Forelimb muscle (tissue), 1 donor: ENCODE measurements at regions not wholly inside any gene's neighbourhood (a gene's known extent, or its start where the extent isn't known, plus 50 kb on each side); places are given as distances from the start of the nearest gene placed in this dataset.
A peak's percentile ranks its signal among the peaks of the same experiment; 100 is the strongest.

Source experiments
- DNase-seq: peaks from one replicate; pipeline ENCODE4 v3.0.0-alpha.2; 2013; ENCODE audit warnings: low read depth

DNA sequence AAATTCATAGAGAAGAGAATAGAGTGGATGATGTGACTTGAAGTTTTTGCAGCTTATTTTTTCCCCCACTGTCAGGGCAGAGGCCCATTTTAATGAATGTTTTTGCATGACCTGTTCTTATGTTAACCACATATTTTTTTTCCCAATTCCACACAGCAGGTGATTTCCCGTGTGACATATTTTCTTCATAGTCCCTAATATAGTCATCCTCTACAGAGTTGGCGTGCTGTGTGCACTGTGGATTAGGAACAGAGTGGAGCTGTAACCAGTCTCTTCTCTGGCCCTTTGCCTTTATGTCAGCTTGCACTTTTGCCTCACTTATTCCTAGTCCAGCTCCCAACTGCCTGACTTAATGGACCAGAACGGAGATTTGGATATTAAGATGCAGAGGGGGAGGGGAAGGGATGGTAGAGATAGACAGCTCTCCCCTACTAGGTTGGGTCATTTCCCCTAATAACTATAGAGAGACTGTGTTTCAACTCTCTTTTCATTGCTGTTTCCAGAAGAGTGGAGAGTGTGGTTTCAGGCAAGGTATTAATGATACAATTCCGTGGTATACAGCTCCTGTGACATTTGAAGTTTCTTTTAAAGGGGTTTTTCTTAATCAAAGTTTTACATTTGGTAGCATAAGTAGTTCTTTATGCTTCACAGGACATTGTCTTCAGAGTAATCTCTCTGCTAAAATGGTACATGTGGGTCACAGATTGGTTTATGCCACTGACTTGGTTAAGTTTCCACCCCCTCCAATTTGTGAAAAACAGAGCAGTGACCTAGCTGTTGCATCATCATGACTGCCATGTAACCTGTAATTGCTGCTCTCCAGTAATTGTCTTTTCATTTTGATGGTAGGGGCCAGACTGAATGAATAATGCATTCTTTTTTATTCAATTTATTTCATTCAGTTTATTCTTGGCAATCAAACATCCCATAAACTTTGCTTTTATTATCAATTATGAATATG lies 161.3 kb downstream of the HAUS1 start:
- no peak for DNase-seq

DNA sequence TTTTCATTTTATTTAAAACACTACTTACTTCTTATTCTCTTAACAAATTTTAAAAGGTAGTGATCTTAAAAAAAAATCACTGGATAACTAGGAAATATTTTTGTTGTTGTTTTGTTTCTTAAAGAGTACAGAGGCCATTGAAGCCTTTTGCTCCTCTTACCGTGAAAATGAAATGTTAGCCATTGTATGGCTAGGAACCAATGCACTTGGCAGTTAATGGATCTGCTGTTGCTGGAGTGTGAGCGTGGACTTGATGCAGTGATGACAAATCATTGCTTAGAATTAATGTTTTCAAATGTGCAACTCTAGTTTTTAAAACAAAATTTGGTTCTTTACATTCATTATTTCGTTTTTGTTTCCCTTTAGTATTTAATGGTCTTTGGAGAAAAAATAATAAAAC lies 162.3 kb downstream of the HAUS1 start:
- no peak for DNase-seq

DNA sequence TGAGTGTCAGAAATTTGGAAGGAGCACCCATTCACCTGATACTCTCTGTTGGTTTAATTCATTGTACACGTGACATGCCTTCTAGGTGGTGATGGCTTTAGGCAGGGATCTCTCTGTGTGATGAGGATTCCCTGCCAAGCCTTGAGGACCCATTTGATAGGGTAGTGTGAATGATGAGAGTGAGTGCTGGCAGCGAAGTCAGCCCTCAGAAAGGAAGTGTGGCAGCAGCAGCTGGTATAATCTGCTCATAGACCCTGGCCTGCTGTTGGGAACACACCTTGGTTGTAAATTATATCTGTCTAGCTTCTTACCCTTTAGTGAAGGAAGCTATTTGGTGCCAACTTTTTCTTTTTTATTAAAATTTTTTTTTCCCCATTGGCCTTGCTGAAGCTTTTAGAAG lies 164.5 kb downstream of the HAUS1 start:
- DNase-seq = no peak

DNA sequence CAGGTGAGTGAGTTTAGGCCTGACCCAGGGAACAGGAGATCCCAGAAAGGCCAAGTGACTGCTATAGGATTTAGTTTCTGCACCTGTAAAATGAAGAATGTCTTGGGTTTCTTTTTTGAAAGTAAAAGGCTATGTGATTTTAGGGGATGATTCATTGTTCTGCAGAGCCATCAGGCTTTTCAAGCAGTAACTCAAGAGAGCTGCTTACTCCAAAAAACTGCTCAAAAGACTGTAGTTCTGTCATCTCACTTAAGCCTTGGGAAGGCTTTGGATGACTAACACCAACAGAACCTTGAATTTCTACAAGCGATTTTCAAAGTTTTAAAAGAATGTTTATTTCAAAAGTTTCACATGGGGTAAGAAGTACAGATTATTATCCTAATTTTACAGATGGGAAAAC lies 165.1 kb downstream of the HAUS1 start:
- DNase-seq = no peak

DNA sequence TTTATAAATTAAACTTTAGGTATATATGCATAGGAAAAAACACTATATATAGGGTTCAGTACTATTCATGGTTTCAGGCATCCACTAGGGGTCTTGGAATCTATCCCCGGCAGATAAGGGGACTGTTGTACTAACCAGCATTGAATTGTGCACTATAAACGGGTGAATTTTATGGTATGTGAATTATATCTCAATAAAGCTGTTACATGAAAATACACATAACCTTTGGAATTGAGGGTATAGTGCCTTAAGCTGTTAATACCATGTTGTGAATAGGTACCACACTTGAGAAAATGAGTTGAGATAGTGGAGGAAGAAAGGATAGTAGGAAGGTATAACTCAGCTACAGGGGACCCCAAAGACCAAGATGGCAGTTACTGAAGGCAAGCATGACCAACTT lies 167.3 kb downstream of the HAUS1 start:
- no peak for DNase-seq

DNA sequence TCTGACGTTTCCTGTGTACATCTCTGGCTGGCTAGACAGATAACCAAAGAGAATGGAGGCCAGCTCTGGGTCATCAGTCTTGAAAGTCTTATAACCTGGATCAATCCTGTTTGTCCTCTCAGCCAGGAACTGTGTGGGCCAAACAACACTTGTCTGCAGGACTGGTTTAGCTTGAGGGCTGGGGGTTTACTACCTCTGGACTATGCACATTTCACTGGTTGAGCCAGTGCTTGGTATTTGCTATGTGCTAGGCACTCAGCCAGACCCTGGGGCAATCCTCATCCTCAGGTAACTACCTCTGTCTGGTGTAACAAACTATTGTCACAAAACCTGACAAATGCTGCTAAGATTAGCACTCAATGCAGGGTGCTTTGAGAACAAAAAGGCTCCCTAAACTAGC lies 169.7 kb downstream of the HAUS1 start:
- no peak for DNase-seq

DNA sequence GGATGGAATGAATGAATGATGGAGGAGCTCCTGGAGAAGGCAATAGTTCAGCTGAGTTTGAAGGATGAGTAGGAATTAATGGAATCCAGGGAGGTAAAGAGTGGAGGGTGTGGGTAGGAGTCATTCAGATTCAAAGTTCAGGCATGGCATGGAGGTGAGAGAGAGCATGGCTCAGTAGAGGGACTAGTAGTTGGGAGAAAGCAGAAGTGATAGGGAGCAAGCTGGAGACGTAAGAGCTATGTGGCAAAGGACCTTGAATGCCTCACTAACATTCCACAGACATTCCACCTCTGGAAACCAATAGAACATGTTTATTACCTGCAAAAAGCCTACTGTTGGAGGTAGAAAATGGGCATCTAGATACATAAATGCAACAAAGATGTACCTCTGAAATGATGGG lies 170.1 kb downstream of the HAUS1 start:
- DNase-seq = no peak

DNA sequence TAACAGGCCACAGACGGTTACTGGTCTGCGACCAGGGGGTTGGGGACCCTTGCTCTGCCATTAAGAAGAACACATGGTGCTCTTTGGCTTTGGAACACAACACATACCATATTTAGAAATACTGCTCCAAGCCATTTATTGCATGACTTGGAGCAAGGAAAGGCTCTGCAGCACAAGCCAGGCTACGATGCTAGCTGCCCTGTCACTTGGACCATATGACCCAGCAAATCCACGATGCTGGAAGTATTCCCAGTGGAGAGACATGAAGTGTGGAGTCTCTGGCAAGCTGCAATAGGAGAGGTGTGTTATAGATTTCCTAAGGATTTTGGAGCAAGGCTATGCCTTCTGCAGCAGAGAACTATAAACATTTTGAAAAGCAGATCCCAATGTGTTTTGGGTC lies 171.2 kb downstream of the HAUS1 start:
- no peak for DNase-seq

DNA sequence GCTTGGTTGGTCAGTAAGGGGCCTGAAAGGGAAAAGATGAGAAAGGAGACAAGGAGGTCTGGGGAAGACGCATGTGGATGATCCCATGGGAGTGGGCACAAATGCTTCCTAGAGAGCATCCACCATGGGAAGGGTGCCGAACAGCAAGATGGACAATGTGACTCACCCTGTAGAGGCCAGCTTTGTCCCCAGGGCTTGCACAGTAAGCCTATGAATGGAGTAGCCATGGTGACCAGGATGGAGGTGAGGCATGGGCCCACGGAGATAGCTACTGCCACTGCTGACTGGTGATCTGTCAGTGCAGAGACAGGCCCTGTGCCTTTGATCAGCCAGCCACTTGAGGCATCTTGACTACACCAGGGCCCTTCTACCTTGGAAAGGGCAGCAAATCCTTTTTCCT lies 172.6 kb downstream of the HAUS1 start:
- DNase-seq = no peak

DNA sequence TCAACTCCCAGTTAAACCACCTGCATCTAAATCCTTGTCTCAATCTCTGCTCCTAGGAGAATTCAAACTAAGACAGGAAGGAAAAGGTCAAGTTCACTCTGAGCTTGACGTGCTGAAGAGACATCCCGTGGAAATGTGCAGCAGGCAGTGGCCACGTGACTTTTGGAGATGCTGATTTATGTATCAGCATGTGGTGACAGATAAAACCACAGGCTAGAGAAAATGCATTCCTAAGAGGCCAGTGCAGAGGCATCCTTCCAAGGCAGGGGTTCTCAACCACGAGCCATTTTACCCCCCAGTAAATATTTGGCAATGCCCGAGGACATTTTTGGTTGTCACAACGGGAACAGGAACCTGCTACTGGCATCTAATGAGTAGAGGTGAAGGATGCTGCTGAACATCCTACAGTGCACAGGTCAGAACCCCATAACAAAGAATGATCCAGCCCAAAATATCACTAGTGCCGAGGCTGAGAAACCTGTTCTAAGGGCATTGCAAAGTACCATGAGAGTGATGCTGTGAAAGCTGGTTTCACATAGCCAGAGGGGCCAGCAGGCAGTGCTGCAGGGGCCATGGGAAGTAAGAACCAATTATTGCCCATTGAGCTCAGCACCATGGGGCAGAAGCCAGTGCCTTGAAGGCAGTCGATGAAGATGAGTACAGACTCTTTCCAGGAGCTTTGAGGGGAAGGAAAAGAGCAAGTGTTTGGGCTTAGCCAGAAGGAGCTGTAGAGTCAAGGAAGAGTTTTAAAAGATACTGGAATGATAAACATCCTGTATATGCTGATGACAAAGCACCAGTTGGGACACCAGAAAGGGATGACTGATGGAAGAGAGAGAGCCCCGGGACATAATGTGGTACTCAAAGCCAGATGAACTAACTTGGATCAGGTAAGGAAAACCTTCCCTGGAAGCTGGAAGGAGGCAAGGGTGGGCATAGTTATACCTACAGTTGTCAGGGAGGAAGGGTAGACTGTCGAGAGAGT lies 174.6 kb downstream of the HAUS1 start:
- DNase-seq = no peak

DNA sequence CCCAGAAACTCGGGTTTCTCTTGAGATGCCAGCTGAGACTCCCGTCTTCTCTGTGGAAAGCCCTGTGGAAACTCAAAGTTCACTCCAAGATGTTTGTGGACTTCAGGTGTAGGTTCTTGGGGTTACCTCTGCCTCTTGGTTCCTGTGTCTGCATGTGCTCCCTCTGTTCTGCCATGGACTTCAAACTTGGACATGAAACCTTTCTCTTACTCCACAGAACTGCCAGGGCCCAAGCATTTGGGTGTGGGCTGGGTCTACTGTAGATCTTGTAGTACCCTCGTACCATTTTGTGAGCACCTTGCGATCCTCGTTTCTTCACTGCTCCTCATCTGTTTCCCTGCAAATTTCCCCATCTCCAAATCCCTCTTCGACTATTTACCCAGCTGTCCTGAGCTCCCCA lies 175.5 kb downstream of the HAUS1 start:
- no peak for DNase-seq

DNA sequence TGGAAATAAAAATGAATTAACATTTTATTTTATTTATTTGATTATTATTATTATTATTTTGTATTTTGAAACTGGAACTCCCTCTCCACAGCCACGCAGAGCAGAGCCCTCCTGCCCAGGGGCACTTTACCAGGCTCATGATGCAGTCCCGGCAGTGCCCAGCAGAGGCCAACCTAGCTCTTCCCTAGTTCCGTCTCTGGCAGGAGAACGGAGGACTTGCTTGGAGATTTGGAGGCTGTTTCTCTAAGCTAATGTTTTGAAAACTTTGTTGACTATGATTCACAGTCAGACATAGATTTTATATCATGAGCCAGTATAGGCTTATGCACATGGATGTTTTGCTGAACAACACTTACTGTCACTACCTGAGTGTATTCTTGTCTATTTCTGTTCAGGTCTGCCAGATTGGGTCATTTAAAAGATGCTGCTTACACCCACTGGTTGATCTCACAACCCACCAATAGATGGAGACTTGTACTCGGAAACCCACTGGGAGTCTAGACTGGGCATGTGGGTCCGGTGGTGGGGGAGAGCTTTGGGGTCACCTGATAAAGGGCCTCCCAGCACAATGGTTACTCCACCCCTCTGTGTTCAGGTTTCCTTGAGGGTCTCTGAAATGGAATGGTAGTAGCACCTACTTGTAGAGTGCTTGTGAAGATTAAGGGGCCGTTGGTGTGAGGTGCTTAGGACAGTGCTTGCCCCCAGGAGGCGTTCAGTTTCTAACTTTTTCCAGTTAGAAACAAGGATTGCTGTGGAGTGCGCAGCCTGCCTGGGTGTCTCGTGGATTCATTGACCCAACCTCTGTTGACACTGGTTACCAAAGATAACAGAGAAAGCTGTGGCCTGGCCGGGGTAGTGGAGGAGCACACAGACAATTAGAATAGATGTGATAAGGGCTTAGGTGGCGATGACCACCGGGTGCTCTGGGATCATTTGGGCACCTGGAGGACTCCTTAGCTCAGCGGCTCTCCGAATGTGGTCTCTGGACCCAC lies 177.3 kb downstream of the HAUS1 start:
- DNase-seq = peak; percentile 41

DNA sequence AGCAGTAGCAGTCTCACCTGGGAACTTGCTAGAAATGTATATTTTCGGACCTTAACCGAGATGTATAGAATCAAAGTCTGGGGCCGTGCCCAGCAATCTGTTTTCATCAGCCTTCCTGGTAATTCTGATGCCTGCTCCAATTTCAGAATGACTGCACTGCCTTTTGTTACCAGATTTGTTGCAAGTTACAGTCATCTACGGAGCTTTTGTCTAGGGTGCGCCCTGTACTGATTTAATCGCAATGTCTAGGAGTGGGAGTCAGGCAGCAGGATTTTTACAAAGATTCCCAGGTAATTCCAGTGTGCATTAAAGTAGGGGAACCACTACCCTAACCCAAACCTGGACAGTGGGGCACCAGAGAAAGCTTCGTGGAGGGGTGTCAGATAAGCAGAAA lies 178.0 kb downstream of the HAUS1 start:
- no peak for DNase-seq

DNA sequence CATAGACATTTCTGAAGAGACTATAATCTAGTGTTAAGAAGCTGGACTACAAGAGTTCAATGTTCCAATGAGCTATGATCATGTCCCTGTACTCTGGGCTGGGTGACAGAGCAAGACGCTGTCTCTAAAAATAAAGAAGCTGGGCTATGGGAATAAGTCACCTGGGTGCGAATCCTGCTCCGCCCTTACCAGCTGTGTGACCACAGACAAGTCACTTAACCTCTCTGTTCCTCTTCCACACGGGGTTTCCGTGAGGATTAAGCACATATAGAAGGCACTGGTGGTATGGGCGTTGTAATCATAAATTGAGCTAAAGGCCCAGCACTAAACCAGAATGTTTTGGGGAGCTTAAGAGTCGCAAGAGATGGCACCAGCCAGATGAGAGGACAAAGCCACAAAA lies 178.5 kb downstream of the HAUS1 start:
- no peak for DNase-seq

DNA sequence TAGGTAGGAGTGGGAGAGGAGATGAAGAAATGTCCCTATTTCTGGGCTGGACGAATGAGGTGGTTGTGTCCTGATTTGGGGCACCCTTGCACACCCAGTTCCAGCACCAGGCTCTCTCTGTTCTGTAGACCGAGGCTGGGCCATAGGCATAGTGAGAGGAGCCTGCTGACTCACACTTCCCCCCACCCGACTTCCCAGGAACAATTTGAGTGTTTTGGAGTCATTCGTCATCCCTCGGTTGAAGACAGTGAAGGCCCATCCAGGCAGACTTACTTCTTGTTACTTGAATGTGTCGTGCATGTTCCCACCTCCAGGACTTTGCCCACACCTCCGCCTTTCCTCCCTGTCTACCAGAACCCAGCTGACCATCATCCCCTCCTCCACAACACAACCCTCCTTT lies 179.1 kb downstream of the HAUS1 start:
- DNase-seq = no peak

DNA sequence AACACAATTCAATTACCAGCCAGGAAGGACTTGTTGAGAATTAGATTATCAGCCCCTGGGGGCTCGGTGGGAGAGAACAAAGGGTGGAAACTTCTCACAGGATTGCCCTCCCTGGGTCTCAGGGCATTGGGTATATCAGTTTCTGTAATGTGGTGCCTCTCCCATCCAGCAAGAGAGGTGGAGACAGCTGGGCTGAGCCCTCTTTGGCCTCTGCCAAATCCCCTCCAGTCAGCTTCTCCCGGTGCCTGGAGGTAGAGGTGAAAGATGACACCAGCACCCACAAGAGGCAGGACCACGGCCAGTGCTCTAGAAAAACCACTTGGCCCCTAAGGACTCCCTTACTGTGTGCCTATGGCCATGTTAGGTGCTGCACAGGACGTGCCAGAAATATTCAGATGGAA lies 179.7 kb downstream of the HAUS1 start:
- DNase-seq = no peak

DNA sequence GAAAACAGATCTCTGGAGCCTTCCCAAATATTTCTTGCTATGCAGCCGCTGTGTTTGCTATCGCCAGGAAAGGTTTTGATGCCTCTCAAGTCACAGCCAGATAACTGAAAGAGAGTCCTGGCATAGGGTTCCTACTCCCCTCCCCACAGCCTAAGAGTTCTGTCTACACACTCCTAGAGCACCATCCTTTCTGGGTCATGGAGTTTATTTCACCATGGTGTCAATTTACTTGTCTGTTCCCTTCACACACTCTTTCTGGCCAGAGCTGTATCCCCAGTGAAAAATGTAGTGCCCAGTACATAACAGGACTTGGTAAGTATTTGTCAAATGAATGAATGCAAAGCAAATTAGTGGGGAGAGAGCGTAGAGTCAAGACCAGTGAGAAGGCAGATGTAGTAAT lies 185.3 kb downstream of the HAUS1 start:
- no peak for DNase-seq

DNA sequence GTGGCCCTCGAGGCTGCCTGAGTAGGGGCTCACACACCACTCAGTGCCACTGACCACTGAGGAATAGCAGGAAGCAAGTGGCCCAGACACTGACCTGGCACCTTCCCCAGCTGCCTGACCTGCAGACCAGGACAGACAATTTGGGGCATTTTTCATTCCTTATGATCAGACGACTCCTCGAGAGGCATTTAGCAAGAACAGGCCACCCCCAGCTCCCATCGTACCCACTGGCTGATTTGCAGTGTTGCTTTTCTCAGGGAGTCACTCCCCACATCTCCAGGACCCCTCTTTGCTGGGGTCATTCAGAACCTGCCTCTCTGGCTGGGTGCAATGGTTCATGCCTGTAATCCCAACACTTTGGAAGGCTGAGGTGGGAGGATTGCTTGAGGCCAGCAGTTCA lies 185.7 kb downstream of the HAUS1 start:
- DNase-seq = no peak

DNA sequence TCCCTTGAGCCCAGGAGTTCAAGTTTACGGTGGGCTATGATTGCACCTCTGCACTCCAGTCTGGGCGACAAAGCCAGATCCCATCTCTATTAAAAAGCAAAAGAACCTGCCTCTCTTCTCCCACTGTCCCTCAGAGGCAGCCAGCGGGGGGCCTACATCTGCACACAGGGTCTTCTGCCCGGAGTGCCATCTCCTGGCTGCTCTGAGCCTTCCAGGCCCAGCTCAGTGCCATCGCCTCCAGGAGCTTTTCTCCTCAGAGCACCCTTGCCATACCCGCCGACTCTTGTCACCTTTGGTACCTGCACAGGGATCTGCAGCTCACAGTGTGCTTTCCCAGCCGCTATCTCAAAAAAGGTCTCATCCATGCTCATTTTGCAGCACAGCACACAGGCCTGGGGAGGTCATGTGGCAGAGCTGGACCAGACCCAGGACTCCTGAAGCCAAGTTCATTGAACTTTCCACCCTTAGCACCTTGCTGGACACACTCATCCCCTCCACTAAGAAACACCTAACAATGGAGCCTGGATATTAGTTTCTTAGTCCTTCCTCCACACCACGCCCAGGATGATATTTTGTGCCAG lies 186.3 kb downstream of the HAUS1 start:
- no peak for DNase-seq

DNA sequence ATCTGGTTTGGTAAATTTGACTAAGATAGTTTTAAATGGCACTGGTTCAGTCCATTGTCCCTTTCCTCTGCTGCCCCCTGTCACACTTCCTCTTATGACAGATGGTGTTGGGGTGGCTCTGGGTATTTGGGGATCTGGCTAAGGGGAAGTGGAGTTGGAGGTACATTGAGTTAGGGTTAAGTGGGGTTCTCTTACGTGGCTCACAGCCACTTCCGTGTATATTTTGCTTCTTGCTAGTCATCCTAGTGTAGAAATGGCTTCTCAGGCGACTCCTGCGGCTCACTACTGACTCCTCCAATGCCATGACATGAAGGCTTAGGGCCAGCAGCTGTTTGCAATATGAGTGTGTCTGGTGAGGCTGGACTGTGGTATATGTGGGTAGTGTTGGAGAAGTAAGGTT lies 187.0 kb downstream of the HAUS1 start:
- no peak for DNase-seq

DNA sequence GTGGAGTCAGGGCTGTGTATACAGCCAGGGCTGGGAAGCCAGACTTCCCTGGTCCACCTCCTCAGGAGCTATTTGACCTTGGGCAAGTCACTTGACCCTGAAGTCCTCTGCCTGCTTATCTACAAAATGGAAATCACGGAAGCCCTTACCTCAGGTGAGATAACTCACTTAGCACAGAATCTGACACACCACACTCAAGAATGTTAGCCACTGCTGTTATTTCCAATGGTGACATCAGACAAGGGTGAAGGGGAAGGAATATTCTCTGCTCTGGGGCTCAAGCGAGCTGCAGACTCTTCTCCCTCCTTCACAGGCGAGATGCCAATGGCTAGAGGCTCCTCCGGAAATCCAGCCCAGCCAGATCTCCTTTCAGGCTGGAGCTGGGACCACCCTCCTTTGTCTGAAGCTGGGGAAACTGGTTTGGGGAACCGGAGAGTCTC lies 189.6 kb downstream of the HAUS1 start:
- DNase-seq = no peak
